K562 (cell line): ENCODE measurements at regions not wholly inside any gene's neighbourhood (a gene's known extent, or its start where the extent isn't known, plus 50 kb on each side); places are given as distances from the start of the nearest gene placed in this dataset.

ENCODE experiments used
- ATAC-seq: fragments of 200-7000 bp; cut with Tn5 transposase; 3 replicates; pipeline ENCODE4 v1.9.1; 2020; ENCODE audit warnings: moderate library complexity
- BruUV-seq: library from RNA; stranded (reverse); fragments of 400-500 nt; replicated peaks from 2 replicates; lab custom pipeline; 2021; lab: Mats Ljungman, UMichigan
- CTCF ChIA-PET: fragments of 300-600 bp; formaldehyde crosslinking; extraction: SDS; loops from one replicate; lab custom pipeline; 2021; ENCODE audit warnings: low intra/inter-chr PET ratio; lab: Yijun Ruan, JAX
- POLR2A ChIA-PET: fragments of 300-600, 350-650 bp; sonication (Branson Sonifier 250); formaldehyde crosslinking; extraction: SDS; loops from one replicate; lab custom pipeline; 2021; ENCODE audit warnings: antibody characterized with exemption, inconsistent platforms; lab: Yijun Ruan, JAX
- DNase-seq, 4 experiments: peaks; one replicate each; pipeline versions ENCODE4 v3.0.0 to v3.0.0-alpha.2; 2011 to 2018; ENCODE audit warnings: low spot score in 3 of 4, mixed read lengths in 3 of 4; ENCODE audit errors: extremely low read depth in 1 of 4
- FAIRE-seq: peaks from 2 replicates; lab custom pipeline; 2011; peaks lifted over from hg19 to GRCh38; lab: Jason Lieb, UNC
- H2AFZ ChIP-seq: 2 replicates; pipeline ENCODE4 v1.6.0; 2011; ENCODE audit warnings: low read depth, low read length, control low read depth, inconsistent platforms
- H3K27ac ChIP-seq: fragments of 200-600 bp; 3 replicates; pipeline ENCODE4 v1.8.0; 2011; ENCODE audit warnings: low read depth, mild to moderate bottlenecking, control low read depth, inconsistent platforms, low read length, moderate library complexity, mixed read lengths; ENCODE audit errors: extremely low read depth
- H3K27me3 ChIP-seq, 2 experiments: fragments of 300-600 bp in 1 of 2; 2 replicates in 1 of 2; 3 replicates in 1 of 2; pipeline versions ENCODE4 v1.6.0 to v1.8.0; 2011; ENCODE audit warnings: inconsistent platforms in 2 of 2, low read length in 2 of 2, mild to moderate bottlenecking in 1 of 2, mixed read lengths in 1 of 2, moderate library complexity in 1 of 2; ENCODE audit not compliant: control insufficient read depth in 2 of 2, insufficient read depth in 2 of 2
- H3K36me3 ChIP-seq: fragments of 300-600 bp; 3 replicates; pipeline ENCODE4 v1.8.0; 2011; ENCODE audit warnings: mild to moderate bottlenecking, low read length, inconsistent platforms; ENCODE audit not compliant: control insufficient read depth, insufficient read depth
- H3K4me1 ChIP-seq, 2 experiments: fragments of 200-600 bp in 1 of 2; replicated peaks in 1 of 2; 2 replicates in 1 of 2; 3 replicates in 1 of 2; pipeline versions ENCODE4 v1.5.1 to v1.8.0; 2011; ENCODE audit warnings: inconsistent platforms in 2 of 2, low read length in 2 of 2, mild to moderate bottlenecking in 1 of 2, mixed read lengths in 1 of 2, moderate library complexity in 1 of 2; ENCODE audit not compliant: control insufficient read depth in 2 of 2, insufficient read depth in 2 of 2
- H3K4me2 ChIP-seq: 2 replicates; pipeline ENCODE4 v1.6.1; 2011; ENCODE audit warnings: low read length, control low read depth, inconsistent platforms, mixed read lengths; ENCODE audit not compliant: insufficient read depth
- H3K4me3 ChIP-seq: fragments of 200-600 bp; sonication (generic), shearing (Covaris generic); 2 replicates; pipeline ENCODE4 v1.5.1; 2016; ENCODE audit warnings: control low read depth, inconsistent platforms
- H3K79me2 ChIP-seq: fragments of 200-600 bp; 3 replicates; pipeline ENCODE4 v1.8.0; 2011; ENCODE audit warnings: low read length, inconsistent platforms; ENCODE audit not compliant: control insufficient read depth, insufficient read depth
- H3K9ac ChIP-seq, 2 experiments: 2 replicates each; pipeline versions ENCODE4 v1.6.0 to v1.6.1; 2011; ENCODE audit warnings: low read depth in 2 of 2, low read length in 2 of 2, control low read depth in 1 of 2, inconsistent platforms in 1 of 2, mild to moderate bottlenecking in 1 of 2, mixed read lengths in 1 of 2; ENCODE audit not compliant: insufficient read depth in 1 of 2
- H3K9me1 ChIP-seq: one replicate; pipeline ENCODE4 v1.6.0; 2011; ENCODE audit warnings: inconsistent platforms, mild to moderate bottlenecking, low read length, moderate library complexity; ENCODE audit not compliant: control insufficient read depth, insufficient read depth
- H3K9me3 ChIP-seq: replicated peaks from 2 replicates; pipeline ENCODE4 v1.5.1; 2011; ENCODE audit warnings: low read depth, low read length, inconsistent platforms; ENCODE audit not compliant: control insufficient read depth, insufficient read depth
- H4K20me1 ChIP-seq: replicated peaks from 2 replicates; pipeline ENCODE4 v1.6.1; 2011; ENCODE audit warnings: low read length, inconsistent platforms, mixed read lengths; ENCODE audit not compliant: control insufficient read depth, insufficient read depth
- CHD4 ChIP-seq: fragments of 200-600 bp; sonication (generic); IDR thresholded peaks from 3 replicates; pipeline ENCODE4 v1.6.1; 2012; ENCODE audit warnings: low read depth, mild to moderate bottlenecking, mixed read lengths, low read length, inconsistent platforms; ENCODE audit not compliant: insufficient read depth, insufficient replicate concordance, poor library complexity, severe bottlenecking
- FOXK1 ChIP-seq: sonication (generic); formaldehyde crosslinking; IDR thresholded peaks from 2 replicates; pipeline ENCODE4 v1.8.0; 2022; ENCODE audit warnings: missing genetic modification reagents, mild to moderate bottlenecking, borderline replicate concordance
- MEIS2 ChIP-seq: fragments of 450-650 bp; IDR thresholded peaks from 2 replicates; pipeline ENCODE4 v1.6.1; 2014; ENCODE audit warnings: mild to moderate bottlenecking; ENCODE audit not compliant: partially characterized antibody
- MTA2 ChIP-seq: fragments of 450-650 bp; IDR thresholded peaks from 2 replicates; pipeline ENCODE4 v1.6.1; 2016; ENCODE audit warnings: low read depth
- RHOXF2B ChIP-seq: fragments of 250-450 bp; sonication (Bioruptor Pico); conservative IDR thresholded peaks from 2 replicates; pipeline ENCODE4 v1.5.1; 2021
- SUPT5H ChIP-seq: fragments of 450-650 bp; IDR thresholded peaks from 2 replicates; pipeline ENCODE4 v1.6.1; 2016
- THRB ChIP-seq: fragments of 450-650 bp; formaldehyde crosslinking; conservative IDR thresholded peaks from 2 replicates; pipeline ENCODE4 v1.4.0; 2022; ENCODE audit warnings: mild to moderate bottlenecking, missing genetic modification characterization
- ZFX ChIP-seq: sonication (generic); formaldehyde crosslinking; IDR thresholded peaks from 2 replicates; pipeline ENCODE4 v1.8.0; 2022; ENCODE audit warnings: mild to moderate bottlenecking, missing genetic modification reagents, moderate library complexity
- ZNF695 ChIP-seq: fragments of 450-650 bp; formaldehyde crosslinking; IDR thresholded peaks from 2 replicates; pipeline ENCODE4 v1.4.0; 2020; ENCODE audit warnings: mild to moderate bottlenecking, moderate library complexity
- ZNF76 ChIP-seq: fragments of 250-450 bp; sonication (Bioruptor Pico); IDR thresholded peaks from 2 replicates; pipeline ENCODE4 v1.4.0; 2020; ENCODE audit warnings: mild to moderate bottlenecking, moderate library complexity, borderline replicate concordance
- ZNF780A ChIP-seq: fragments of 250-450 bp; sonication (Bioruptor Pico); IDR thresholded peaks from 2 replicates; pipeline ENCODE4 v1.5.0; 2021; ENCODE audit warnings: mild to moderate bottlenecking
- WGBS: fragments of 100-300 bp; shearing (Covaris generic); methylation state at CpG from one replicate; pipeline ENCODE4 v1.1.6; 2016; ENCODE audit warnings: low coverage, mixed read lengths; ENCODE audit not compliant: insufficient coverage; ENCODE audit errors: missing lambda C conversion rate; 5-methylcytosine and 5-hydroxymethylcytosine counted together
- in situ Hi-C: fragments of 300-500 bp; cut with MboI; formaldehyde crosslinking; loops from 4 replicates; pipeline ENCODE4 v1.15.0; 2018; ENCODE audit warnings: inconsistent platforms, mixed read lengths
- intact Hi-C: fragments of 100-400 bp; cut with micrococcal nuclease; formaldehyde crosslinking; loops from 2 replicates; pipeline ENCODE4 v1.14.2; 2022
- TF ChIP-seq, protein P1 (sequence below): fragments of 250-450 bp; sonication (Bioruptor Pico); IDR thresholded peaks from 2 replicates; pipeline ENCODE4 v1.8.0; 2021; ENCODE audit warnings: borderline replicate concordance, mild to moderate bottlenecking, moderate library complexity; ENCODE audit not compliant: poor library complexity, severe bottlenecking
- TF ChIP-seq, protein P2 (sequence below): sonication (generic); formaldehyde crosslinking; IDR thresholded peaks from 2 replicates; pipeline ENCODE4 v1.8.0; 2022; ENCODE audit warnings: mild to moderate bottlenecking, missing genetic modification reagents
- TF ChIP-seq, protein P3 (sequence below): fragments of 250-450 bp; sonication (Bioruptor Pico); IDR thresholded peaks from 2 replicates; pipeline ENCODE4 v1.4.0; 2020; ENCODE audit warnings: borderline replicate concordance
- TF ChIP-seq, protein P4 (sequence below), 2 experiments: IDR thresholded peaks in 1 of 2; conservative IDR thresholded peaks in 1 of 2; 2 replicates each; pipeline ENCODE4 v1.6.1; 2016; ENCODE audit warnings: low read depth in 2 of 2, mild to moderate bottlenecking in 1 of 2, missing compliant biosample characterization in 1 of 2, missing genetic modification characterization in 1 of 2, moderate library complexity in 1 of 2

DNA sequence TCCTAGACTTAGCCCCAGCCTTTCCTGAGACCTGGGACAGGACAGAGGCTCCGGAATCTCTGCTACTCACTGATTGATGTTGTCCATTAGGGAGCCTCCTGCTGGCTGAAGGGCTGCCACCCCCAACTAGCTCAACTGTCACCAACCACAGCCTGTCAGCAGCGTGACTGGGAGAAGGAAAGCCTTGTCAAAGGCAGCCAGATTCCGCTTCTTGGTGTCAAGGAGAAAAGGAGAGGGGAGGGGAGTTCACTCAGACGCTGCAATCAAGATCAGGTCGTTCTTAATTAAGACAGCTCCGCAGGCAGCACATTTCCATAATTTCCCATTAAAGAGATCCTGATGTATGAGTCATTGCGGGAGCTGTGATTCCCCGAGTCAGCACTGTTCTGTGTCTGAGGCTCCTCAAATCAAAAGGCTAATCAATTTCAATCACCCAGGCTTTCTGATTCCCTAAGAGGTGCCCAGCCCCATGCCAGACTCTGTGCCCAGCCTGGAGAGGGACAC lies 152.8 kb upstream of the ZBED5 start:
- ChIA-PET CTCF (interaction anchor here (0.8 to 1.7 kb wide), 3 partner anchors 77 to 252 kb away, joined by 4 to 6 read pairs (median 5); no protein-coding TSS in a partner anchor), POLR2A (interaction anchor here (0.6 to 1.5 kb wide), 8 partner anchors 8 to 661 kb away, joined by 3 to 4 read pairs (median 3); no protein-coding TSS in a partner anchor)
- 1% methylated on average over 7 of the region's 8 CpGs for WGBS
- no peak overlapping the region for H2AFZ ChIP-seq
- no peak overlapping the region for H3K4me3 ChIP-seq
- no peaks in the 10 kb centered on the region for H3K9me1 ChIP-seq
- H3K36me3 ChIP-seq: no peaks in the 10 kb centered on the region
- intact Hi-C loops (no loop called here), in situ Hi-C loops (no loop called here)
- ATAC-seq (peak; percentile 84), FAIRE-seq (no peak), DNase-seq (peak in 2 of 4 experiments; percentile 19 to 26)
- H3K9me3 ChIP-seq: no peaks in the 10 kb centered on the region
- no peaks in the 10 kb centered on the region for H3K4me1 ChIP-seq
- peaks cover 5 to 21% of the 10 kb centered on the region in 2 experiments; a peak in 3 of 5 replicates for H3K27me3 ChIP-seq
- no peak overlapping the region for H3K27ac ChIP-seq
- no peak overlapping the region for H3K4me2 ChIP-seq
- no peaks in the 10 kb centered on the region for H3K79me2 ChIP-seq
- BruUV-seq: no TSS peak
- no peaks in the 10 kb centered on the region for H4K20me1 ChIP-seq
- no peak overlapping the region for H3K9ac ChIP-seq
- TF ChIP-seq MEIS2 (peak; percentile 66), SUPT5H (no peak), ZFX (no peak), MTA2 (no peak), RHOXF2B (CRISPR knock-in tag) (no peak), THRB (no peak), FOXK1 (no peak), CHD4 (no peak), ZNF695 (no peak), ZNF76 (CRISPR knock-in tag) (no peak), ZNF780A (CRISPR knock-in tag) (no peak)
- TF ChIP-seq, protein P1, sequence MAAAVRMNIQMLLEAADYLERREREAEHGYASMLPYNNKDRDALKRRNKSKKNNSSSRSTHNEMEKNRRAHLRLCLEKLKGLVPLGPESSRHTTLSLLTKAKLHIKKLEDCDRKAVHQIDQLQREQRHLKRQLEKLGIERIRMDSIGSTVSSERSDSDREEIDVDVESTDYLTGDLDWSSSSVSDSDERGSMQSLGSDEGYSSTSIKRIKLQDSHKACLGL (CRISPR knock-in tag): no peak
- TF ChIP-seq, protein P2, sequence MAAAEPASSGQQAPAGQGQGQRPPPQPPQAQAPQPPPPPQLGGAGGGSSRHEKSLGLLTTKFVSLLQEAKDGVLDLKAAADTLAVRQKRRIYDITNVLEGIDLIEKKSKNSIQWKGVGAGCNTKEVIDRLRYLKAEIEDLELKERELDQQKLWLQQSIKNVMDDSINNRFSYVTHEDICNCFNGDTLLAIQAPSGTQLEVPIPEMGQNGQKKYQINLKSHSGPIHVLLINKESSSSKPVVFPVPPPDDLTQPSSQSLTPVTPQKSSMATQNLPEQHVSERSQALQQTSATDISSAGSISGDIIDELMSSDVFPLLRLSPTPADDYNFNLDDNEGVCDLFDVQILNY (CRISPR knock-in tag): no peak
- TF ChIP-seq, protein P3, sequence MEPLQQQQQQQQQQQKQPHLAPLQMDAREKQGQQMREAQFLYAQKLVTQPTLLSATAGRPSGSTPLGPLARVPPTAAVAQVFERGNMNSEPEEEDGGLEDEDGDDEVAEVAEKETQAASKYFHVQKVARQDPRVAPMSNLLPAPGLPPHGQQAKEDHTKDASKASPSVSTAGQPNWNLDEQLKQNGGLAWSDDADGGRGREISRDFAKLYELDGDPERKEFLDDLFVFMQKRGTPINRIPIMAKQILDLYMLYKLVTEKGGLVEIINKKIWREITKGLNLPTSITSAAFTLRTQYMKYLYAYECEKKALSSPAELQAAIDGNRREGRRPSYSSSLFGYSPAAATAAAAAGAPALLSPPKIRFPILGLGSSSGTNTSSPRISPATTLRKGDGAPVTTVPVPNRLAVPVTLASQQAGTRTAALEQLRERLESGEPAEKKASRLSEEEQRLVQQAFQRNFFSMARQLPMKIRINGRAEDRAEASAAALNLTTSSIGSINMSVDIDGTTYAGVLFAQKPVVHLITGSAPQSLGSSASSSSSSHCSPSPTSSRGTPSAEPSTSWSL (CRISPR knock-in tag): no peak
- TF ChIP-seq, protein P4, sequence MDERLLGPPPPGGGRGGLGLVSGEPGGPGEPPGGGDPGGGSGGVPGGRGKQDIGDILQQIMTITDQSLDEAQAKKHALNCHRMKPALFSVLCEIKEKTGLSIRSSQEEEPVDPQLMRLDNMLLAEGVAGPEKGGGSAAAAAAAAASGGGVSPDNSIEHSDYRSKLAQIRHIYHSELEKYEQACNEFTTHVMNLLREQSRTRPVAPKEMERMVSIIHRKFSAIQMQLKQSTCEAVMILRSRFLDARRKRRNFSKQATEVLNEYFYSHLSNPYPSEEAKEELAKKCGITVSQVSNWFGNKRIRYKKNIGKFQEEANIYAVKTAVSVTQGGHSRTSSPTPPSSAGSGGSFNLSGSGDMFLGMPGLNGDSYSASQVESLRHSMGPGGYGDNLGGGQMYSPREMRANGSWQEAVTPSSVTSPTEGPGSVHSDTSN (CRISPR knock-in tag; IDR thresholded peaks at IDR 0.05; ENCODE audit: low read depth): no peak
- TF ChIP-seq, protein P4 (tag; conservative IDR thresholded peaks at IDR 0.05; ENCODE audit: low read depth): peak; percentile 66
